SH-SY5Y (cell line): ENCODE measurements at regions not wholly inside any gene's neighbourhood (a gene's known extent, or its start where the extent isn't known, plus 50 kb on each side); places are given as distances from the start of the nearest gene placed in this dataset.

Experiments used
- GATA2 ChIP-seq: IDR thresholded peaks from 2 replicates; pipeline ENCODE4 v1.6.1; 2011; ENCODE audit warnings: mild to moderate bottlenecking, low read depth, low read length
- GATA3 ChIP-seq: IDR thresholded peaks from 2 replicates; pipeline ENCODE4 v1.6.1; 2011; ENCODE audit warnings: low read depth, mild to moderate bottlenecking, low read length, moderate library complexity

DNA sequence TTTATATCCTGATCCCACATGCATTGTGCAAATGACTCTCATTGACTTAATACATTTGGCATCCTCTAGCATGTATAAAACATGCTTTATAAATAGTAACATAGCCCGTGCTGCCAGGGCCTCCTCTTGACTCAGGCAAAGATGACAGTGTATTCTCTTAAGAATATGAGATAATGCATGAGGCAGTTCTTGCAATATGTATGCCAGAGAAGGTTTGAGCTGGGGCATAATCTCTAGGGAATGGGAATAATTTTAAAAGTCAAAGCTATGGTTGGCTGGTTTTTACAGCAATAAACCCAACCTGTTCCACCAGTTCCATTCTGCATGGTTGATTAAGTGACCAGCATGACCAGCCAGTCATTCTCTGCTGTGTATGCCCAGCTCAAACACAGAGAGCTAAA, 179.0 kb upstream of the PFN2 start:
- no peak for TF ChIP-seq GATA2
- no peak for TF ChIP-seq GATA3
